ENCODE measurements at regions not wholly inside any gene's neighbourhood (a gene's known extent, or its start where the extent isn't known, plus 50 kb on each side); places are given as distances from the start of the nearest gene placed in this dataset.
A peak's percentile ranks its signal among the peaks of the same experiment; 100 is the strongest.
"Not testable (repeated sequence)": the region's sequence is repeated elsewhere in the genome, so short reads cannot be mapped to it uniquely, and the experiment has no call there.

GRCh38 chr19:28434365-28434764 is 778.6 kb downstream of the UQCRFS1 start:
- H3K27ac Mint-ChIP-seq, result peak overlapping the region in 1 of 2 donors; percentile 5
- POLR2A ChIA-PET; CTCF ChIA-PET; H3K27me3 ChIP-seq (replicated peaks in 1 of 2; ENCODE audit: control insufficient read depth in 2 of 2, extremely low read depth in 1 of 2, insufficient read depth in 2 of 2, low read length in 1 of 2); H3K4me3 ChIP-seq (ENCODE audit: control insufficient read depth in 1 of 2, extremely low read depth in 1 of 2, low read length in 1 of 2); H3K36me3 ChIP-seq (ENCODE audit: control insufficient read depth in 2 of 2, extremely low read depth in 1 of 2, insufficient read depth in 1 of 2, low read length in 1 of 2); H3K27ac ChIP-seq (ENCODE audit: low read length); H3K36me3 Mint-ChIP-seq; H3K27me3 Mint-ChIP-seq; DNase-seq; H3K4me3 Mint-ChIP-seq; ATAC-seq (replicated peaks in 1 of 4); H3K9me3 ChIP-seq: not testable (repeated sequence)
- peaks cover 12 to 18% (median 14%) of the 10 kb centered on the region in 3 donors for H3K9me3 Mint-ChIP-seq
- H3K4me1 ChIP-seq (ENCODE audit: control insufficient read depth in 1 of 2, extremely low read depth in 1 of 2, insufficient read depth in 2 of 2, low read length in 2 of 2), result peaks cover 0 to 20% of the 10 kb centered on the region in 2 experiments
- 73% methylated on average over 2 of the region's 5 CpGs for WGBS (ENCODE audit: insufficient coverage)
- peaks cover 0 to 31% (median 2%) of the 10 kb centered on the region in 3 donors for H3K4me1 Mint-ChIP-seq

- Mint-ChIP-seq H3K9me3 (peaks cover 12 to 18% (median 14%) of the 10 kb centered on the region in 3 donors), H3K4me1 (peaks cover 0 to 31% (median 2%) of the 10 kb centered on the region in 3 donors)
- H3K4me1 ChIP-seq (ENCODE audit: control insufficient read depth in 1 of 2, extremely low read depth in 1 of 2, insufficient read depth in 2 of 2, low read length in 2 of 2), result peaks cover 0 to 20% of the 10 kb centered on the region in 2 experiments
- ATAC-seq (replicated peaks in 1 of 4); DNase-seq; H3K9me3 ChIP-seq; H3K4me3 Mint-ChIP-seq; H3K36me3 Mint-ChIP-seq; H3K27me3 ChIP-seq (replicated peaks in 1 of 2; ENCODE audit: control insufficient read depth in 2 of 2, extremely low read depth in 1 of 2, insufficient read depth in 2 of 2, low read length in 1 of 2); H3K27ac Mint-ChIP-seq; H3K36me3 ChIP-seq (ENCODE audit: control insufficient read depth in 2 of 2, extremely low read depth in 1 of 2, insufficient read depth in 1 of 2, low read length in 1 of 2); H3K27ac ChIP-seq (ENCODE audit: low read length); H3K4me3 ChIP-seq (ENCODE audit: control insufficient read depth in 1 of 2, extremely low read depth in 1 of 2, low read length in 1 of 2); CTCF ChIA-PET; POLR2A ChIA-PET; H3K27me3 Mint-ChIP-seq: not testable (repeated sequence)
- WGBS (ENCODE audit: insufficient coverage), result 100% methylated on average over 1 of the region's 4 CpGs
Measured at GRCh38 chr19:28433166-28433565, 779.8 kb downstream of the UQCRFS1 start.

- H3K36me3 Mint-ChIP-seq, result no peaks in the 10 kb centered on the region
- 100% methylated on average over 1 of the region's 2 CpGs for WGBS (ENCODE audit: insufficient coverage)
- Histone ChIP-seq H3K4me3 (ENCODE audit: control insufficient read depth in 1 of 2, extremely low read depth in 1 of 2, low read length in 1 of 2) (no peak overlapping the region), H3K27me3 (replicated peaks in 1 of 2; ENCODE audit: control insufficient read depth in 2 of 2, extremely low read depth in 1 of 2, insufficient read depth in 2 of 2, low read length in 1 of 2) (peaks cover 0 to 6% of the 10 kb centered on the region in 2 experiments), H3K27ac (ENCODE audit: low read length) (no peak overlapping the region), H3K36me3 (ENCODE audit: control insufficient read depth in 2 of 2, extremely low read depth in 1 of 2, insufficient read depth in 1 of 2, low read length in 1 of 2) (no peaks in the 10 kb centered on the region), H3K9me3 (no peaks in the 10 kb centered on the region), H3K4me1 (ENCODE audit: control insufficient read depth in 1 of 2, extremely low read depth in 1 of 2, insufficient read depth in 2 of 2, low read length in 2 of 2) (no peaks in the 10 kb centered on the region)
- no peak overlapping the region for H3K4me3 Mint-ChIP-seq
- H3K27me3 Mint-ChIP-seq, result peaks cover 0 to 1% of the 10 kb centered on the region in 2 donors
- POLR2A ChIA-PET, result no interaction called here
- ATAC-seq (replicated peaks in 1 of 4) (no peak), DNase-seq (no peak)
- CTCF ChIA-PET, result no interaction called here
- H3K27ac Mint-ChIP-seq, result no peak overlapping the region
- peaks cover 0 to 8% (median 4%) of the 10 kb centered on the region in 3 donors for H3K4me1 Mint-ChIP-seq
- peaks cover 12 to 18% (median 14%) of the 10 kb centered on the region in 3 donors for H3K9me3 Mint-ChIP-seq
Measured at GRCh38 chr19:28430214-28430613, 782.7 kb downstream of the UQCRFS1 start.

- Histone ChIP-seq H3K36me3 (ENCODE audit: control insufficient read depth in 2 of 2, extremely low read depth in 1 of 2, insufficient read depth in 1 of 2, low read length in 1 of 2) (no peaks in the 10 kb centered on the region), H3K27ac (ENCODE audit: low read length) (no peak overlapping the region), H3K9me3 (no peaks in the 10 kb centered on the region), H3K27me3 (replicated peaks in 1 of 2; ENCODE audit: control insufficient read depth in 2 of 2, extremely low read depth in 1 of 2, insufficient read depth in 2 of 2, low read length in 1 of 2) (peaks cover 0 to 6% of the 10 kb centered on the region in 2 experiments), H3K4me1 (ENCODE audit: control insufficient read depth in 1 of 2, extremely low read depth in 1 of 2, insufficient read depth in 2 of 2, low read length in 2 of 2) (no peaks in the 10 kb centered on the region), H3K4me3 (ENCODE audit: control insufficient read depth in 1 of 2, extremely low read depth in 1 of 2, low read length in 1 of 2) (no peak overlapping the region)
- no peak overlapping the region for H3K27ac Mint-ChIP-seq
- H3K27me3 Mint-ChIP-seq, result peaks cover 0 to 1% of the 10 kb centered on the region in 2 donors
- H3K36me3 Mint-ChIP-seq, result no peaks in the 10 kb centered on the region
- H3K4me3 Mint-ChIP-seq, result no peak overlapping the region
- WGBS (ENCODE audit: insufficient coverage), result no CpG with 5 or more reads among the region's 3 CpGs
- ATAC-seq (replicated peaks in 1 of 4) (no peak), DNase-seq (no peak)
- peaks cover 11 to 18% (median 12%) of the 10 kb centered on the region in 3 donors for H3K9me3 Mint-ChIP-seq
- ChIA-PET POLR2A (no interaction called here), CTCF (no interaction called here)
- H3K4me1 Mint-ChIP-seq, result peaks cover 0 to 5% (median 4%) of the 10 kb centered on the region in 3 donors
Measured at GRCh38 chr19:28429356-28429755, 783.6 kb downstream of the UQCRFS1 start.

DNA sequence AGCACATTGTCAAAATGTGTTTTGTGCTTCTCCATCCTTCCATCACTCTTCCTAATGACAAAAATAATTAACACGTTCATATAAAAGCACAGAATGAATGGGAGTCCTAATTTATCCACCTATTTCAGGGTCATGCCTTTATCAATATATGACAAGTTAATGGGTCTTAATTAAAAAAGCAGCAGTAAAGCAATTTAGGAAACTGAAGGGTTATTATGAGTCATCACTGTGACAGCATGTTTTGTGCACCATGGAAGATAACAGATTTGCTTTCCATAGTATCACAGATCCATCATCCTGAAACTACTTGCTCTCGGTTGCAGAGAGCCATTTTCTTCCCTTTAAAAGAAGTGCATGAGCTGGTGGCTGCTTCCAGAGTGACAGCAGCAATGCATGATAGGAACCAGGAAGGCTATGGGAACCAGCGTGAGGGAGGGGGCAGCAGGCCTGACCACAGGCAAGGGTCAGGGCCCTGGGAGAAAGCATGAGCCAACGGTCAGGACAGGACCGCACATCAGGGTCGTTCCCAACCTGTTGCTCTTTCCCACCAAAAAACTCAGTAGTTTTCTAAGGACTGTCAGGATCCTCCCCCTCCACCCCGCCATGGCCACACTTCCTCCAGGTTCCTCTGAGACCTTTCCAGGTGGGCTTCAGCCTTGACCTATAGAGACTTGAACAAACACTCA is 784.1 kb downstream of the UQCRFS1 start:
- Mint-ChIP-seq H3K36me3 (no peaks in the 10 kb centered on the region), H3K4me3 (no peak overlapping the region), H3K9me3 (peaks cover 7 to 18% (median 12%) of the 10 kb centered on the region in 3 donors), H3K27ac (no peak overlapping the region), H3K27me3 (peaks cover 0 to 1% of the 10 kb centered on the region in 2 donors), H3K4me1 (peaks cover 0 to 5% (median 4%) of the 10 kb centered on the region in 3 donors)
- Histone ChIP-seq H3K4me1 (ENCODE audit: control insufficient read depth in 1 of 2, extremely low read depth in 1 of 2, insufficient read depth in 2 of 2, low read length in 2 of 2) (no peaks in the 10 kb centered on the region), H3K27me3 (replicated peaks in 1 of 2; ENCODE audit: control insufficient read depth in 2 of 2, extremely low read depth in 1 of 2, insufficient read depth in 2 of 2, low read length in 1 of 2) (peaks cover 0 to 6% of the 10 kb centered on the region in 2 experiments), H3K36me3 (ENCODE audit: control insufficient read depth in 2 of 2, extremely low read depth in 1 of 2, insufficient read depth in 1 of 2, low read length in 1 of 2) (no peaks in the 10 kb centered on the region), H3K9me3 (no peaks in the 10 kb centered on the region), H3K4me3 (ENCODE audit: control insufficient read depth in 1 of 2, extremely low read depth in 1 of 2, low read length in 1 of 2) (no peak overlapping the region), H3K27ac (ENCODE audit: low read length) (no peak overlapping the region)
- DNase-seq (no peak), ATAC-seq (replicated peaks in 1 of 4) (no peak)
- ChIA-PET POLR2A (no interaction called here), CTCF (no interaction called here)
- whole genome bisulfite sequencing (ENCODE audit: insufficient coverage), result 84% methylated on average over 5 of the region's 7 CpGs

- POLR2A ChIA-PET, result no interaction called here
- Histone ChIP-seq H3K9me3 (no peaks in the 10 kb centered on the region), H3K27me3 (replicated peaks in 1 of 2; ENCODE audit: control insufficient read depth in 2 of 2, extremely low read depth in 1 of 2, insufficient read depth in 2 of 2, low read length in 1 of 2) (peaks cover 0 to 6% of the 10 kb centered on the region in 2 experiments), H3K27ac (ENCODE audit: low read length) (no peak overlapping the region), H3K4me3 (ENCODE audit: control insufficient read depth in 1 of 2, extremely low read depth in 1 of 2, low read length in 1 of 2) (no peak overlapping the region), H3K36me3 (ENCODE audit: control insufficient read depth in 2 of 2, extremely low read depth in 1 of 2, insufficient read depth in 1 of 2, low read length in 1 of 2) (no peaks in the 10 kb centered on the region), H3K4me1 (ENCODE audit: control insufficient read depth in 1 of 2, extremely low read depth in 1 of 2, insufficient read depth in 2 of 2, low read length in 2 of 2) (no peaks in the 10 kb centered on the region)
- H3K9me3 Mint-ChIP-seq, result peaks cover 0 to 8% (median 3%) of the 10 kb centered on the region in 3 donors
- DNase-seq, result no peak
- peaks cover 0 to 5% (median 4%) of the 10 kb centered on the region in 3 donors for H3K4me1 Mint-ChIP-seq
- 84% methylated on average over 8 of the region's 10 CpGs for WGBS (ENCODE audit: insufficient coverage)
- no peaks in the 10 kb centered on the region for H3K36me3 Mint-ChIP-seq
- no peak overlapping the region for H3K27ac Mint-ChIP-seq
- ATAC-seq (replicated peaks in 1 of 4), result no peak
- peaks cover 0 to 3% of the 10 kb centered on the region in 2 donors for H3K27me3 Mint-ChIP-seq
- CTCF ChIA-PET, result no interaction called here
- H3K4me3 Mint-ChIP-seq, result no peak overlapping the region
Measured at GRCh38 chr19:28427376-28428083, 785.4 kb downstream of the UQCRFS1 start.
